HK-2 (cell line): ENCODE measurements at regions not wholly inside any gene's neighbourhood (a gene's known extent, or its start where the extent isn't known, plus 50 kb on each side); places are given as distances from the start of the nearest gene placed in this dataset.
"Not testable (repeated sequence)": the region's sequence is repeated elsewhere in the genome, so short reads cannot be mapped to it uniquely, and the experiment has no call there.

ENCODE experiments used
- DNase-seq: peaks from one replicate; pipeline ENCODE4 v3.0.0-alpha.2; 2018; ENCODE audit not compliant: unreplicated experiment

- DNase-seq: no peak
Measured at GRCh38 chr1:57576756-57577155, 152.9 kb upstream of the DAB1 start.

- no peak for DNase-seq
Measured at GRCh38 chr1:57572016-57572415, 148.2 kb upstream of the DAB1 start.

GRCh38 chr1:57558066-57558465 lies 134.2 kb upstream of the DAB1 start:
- DNase-seq: not testable (repeated sequence)

- DNase-seq: no peak
Measured at GRCh38 chr1:57553666-57554065, 129.8 kb upstream of the DAB1 start.

GRCh38 chr1:57551476-57551875 lies 127.6 kb upstream of the DAB1 start:
- no peak for DNase-seq

GRCh38 chr1:57550092-57550491 lies 126.2 kb upstream of the DAB1 start:
- DNase-seq: no peak

GRCh38 chr1:57549300-57549699 lies 125.4 kb upstream of the DAB1 start:
- DNase-seq: no peak

- DNase-seq: no peak
Measured at GRCh38 chr1:57546549-57547330, 122.9 kb upstream of the DAB1 start.

GRCh38 chr1:57544345-57544744 lies 120.5 kb upstream of the DAB1 start:
- DNase-seq: no peak

GRCh38 chr1:57536749-57537423 lies 113.0 kb upstream of the DAB1 start:
- no peak for DNase-seq

- no peak for DNase-seq
Measured at GRCh38 chr1:57532299-57532698, 108.4 kb upstream of the DAB1 start.

GRCh38 chr1:57530911-57531260 lies 107.0 kb upstream of the DAB1 start:
- DNase-seq: not testable (repeated sequence)

GRCh38 chr1:57530206-57530910 lies 106.5 kb upstream of the DAB1 start:
- DNase-seq: no peak

- DNase-seq: no peak
Measured at GRCh38 chr1:57522575-57522974, 98.7 kb upstream of the DAB1 start.

- DNase-seq: no peak
Measured at GRCh38 chr1:57520743-57521515, 97.1 kb upstream of the DAB1 start.

- no peak for DNase-seq
Measured at GRCh38 chr1:57518496-57518895, 94.6 kb upstream of the DAB1 start.

- DNase-seq: no peak
Measured at GRCh38 chr1:57517587-57518374, 93.9 kb upstream of the DAB1 start.

- no peak for DNase-seq
Measured at GRCh38 chr1:57512386-57512785, 88.5 kb upstream of the DAB1 start.

- DNase-seq: no peak
Measured at GRCh38 chr1:57506941-57507340, 83.1 kb upstream of the DAB1 start.

GRCh38 chr1:57503337-57503736 lies 79.5 kb upstream of the DAB1 start:
- DNase-seq: no peak

GRCh38 chr1:57500136-57500830 lies 76.4 kb upstream of the DAB1 start:
- DNase-seq: no peak
